OCI-LY3 (cell line): ENCODE measurements at regions not wholly inside any gene's neighbourhood (a gene's known extent, or its start where the extent isn't known, plus 50 kb on each side); places are given as distances from the start of the nearest gene placed in this dataset.

Source experiments
- EZH2phosphoT487 ChIP-seq: fragments of 200-600 bp; shearing (Covaris generic); IDR thresholded peaks from 2 replicates; pipeline ENCODE4 v1.6.1; 2018; ENCODE audit warnings: antibody characterized with exemption, mixed run types, low read depth
- TF ChIP-seq, protein P1 (sequence below): fragments of 200-600, 300-600 bp; sonication (generic); IDR thresholded peaks from 2 replicates; pipeline ENCODE4 v1.5.1; 2014; ENCODE audit warnings: antibody characterized with exemption, low read length, low read depth

DNA sequence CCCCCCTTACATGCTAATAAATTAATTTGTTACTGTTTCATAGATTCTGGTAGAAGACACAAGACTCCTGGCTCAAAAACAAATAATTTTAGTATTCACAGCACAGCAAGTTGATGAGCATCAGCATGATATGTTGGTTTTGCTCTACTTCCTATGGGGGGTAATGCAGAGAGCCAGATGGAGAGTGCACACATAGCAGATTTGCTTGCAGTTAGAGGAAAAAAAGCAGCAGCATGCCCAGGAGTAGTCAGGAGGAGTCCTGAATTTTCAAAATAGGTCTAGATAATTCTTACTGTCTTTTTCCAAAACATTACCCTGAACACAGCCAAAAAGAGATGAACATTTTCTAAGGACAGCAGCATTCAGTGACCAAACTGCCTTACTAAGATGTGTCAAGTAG is 261.3 kb downstream of the COX7C start:
- TF ChIP-seq, protein P1, sequence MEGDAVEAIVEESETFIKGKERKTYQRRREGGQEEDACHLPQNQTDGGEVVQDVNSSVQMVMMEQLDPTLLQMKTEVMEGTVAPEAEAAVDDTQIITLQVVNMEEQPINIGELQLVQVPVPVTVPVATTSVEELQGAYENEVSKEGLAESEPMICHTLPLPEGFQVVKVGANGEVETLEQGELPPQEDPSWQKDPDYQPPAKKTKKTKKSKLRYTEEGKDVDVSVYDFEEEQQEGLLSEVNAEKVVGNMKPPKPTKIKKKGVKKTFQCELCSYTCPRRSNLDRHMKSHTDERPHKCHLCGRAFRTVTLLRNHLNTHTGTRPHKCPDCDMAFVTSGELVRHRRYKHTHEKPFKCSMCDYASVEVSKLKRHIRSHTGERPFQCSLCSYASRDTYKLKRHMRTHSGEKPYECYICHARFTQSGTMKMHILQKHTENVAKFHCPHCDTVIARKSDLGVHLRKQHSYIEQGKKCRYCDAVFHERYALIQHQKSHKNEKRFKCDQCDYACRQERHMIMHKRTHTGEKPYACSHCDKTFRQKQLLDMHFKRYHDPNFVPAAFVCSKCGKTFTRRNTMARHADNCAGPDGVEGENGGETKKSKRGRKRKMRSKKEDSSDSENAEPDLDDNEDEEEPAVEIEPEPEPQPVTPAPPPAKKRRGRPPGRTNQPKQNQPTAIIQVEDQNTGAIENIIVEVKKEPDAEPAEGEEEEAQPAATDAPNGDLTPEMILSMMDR, result no peak
- TF ChIP-seq EZH2phosphoT487, result no peak
